ENCODE measurements at regions not wholly inside any gene's neighbourhood (a gene's known extent, or its start where the extent isn't known, plus 50 kb on each side); places are given as distances from the start of the nearest gene placed in this dataset.
"Not testable (repeated sequence)": the region's sequence is repeated elsewhere in the genome, so short reads cannot be mapped to it uniquely, and the experiment has no call there.

GRCh38 chr1:238912148-238912547 is 474.2 kb upstream of the CHRM3 start:
- H4K5ac ChIP-seq (ENCODE audit: insufficient read length, low read depth, low read length): no peak overlapping the region
- H2AFZ ChIP-seq (ENCODE audit: low read length): no peak overlapping the region
- H3K9me3 Mint-ChIP-seq: peaks cover 0 to 3% of the 10 kb centered on the region in 2 experiments; a peak in 1 of 5 replicates
- no peak overlapping the region for H3K4me3 Mint-ChIP-seq
- TF ChIP-seq, protein P1, sequence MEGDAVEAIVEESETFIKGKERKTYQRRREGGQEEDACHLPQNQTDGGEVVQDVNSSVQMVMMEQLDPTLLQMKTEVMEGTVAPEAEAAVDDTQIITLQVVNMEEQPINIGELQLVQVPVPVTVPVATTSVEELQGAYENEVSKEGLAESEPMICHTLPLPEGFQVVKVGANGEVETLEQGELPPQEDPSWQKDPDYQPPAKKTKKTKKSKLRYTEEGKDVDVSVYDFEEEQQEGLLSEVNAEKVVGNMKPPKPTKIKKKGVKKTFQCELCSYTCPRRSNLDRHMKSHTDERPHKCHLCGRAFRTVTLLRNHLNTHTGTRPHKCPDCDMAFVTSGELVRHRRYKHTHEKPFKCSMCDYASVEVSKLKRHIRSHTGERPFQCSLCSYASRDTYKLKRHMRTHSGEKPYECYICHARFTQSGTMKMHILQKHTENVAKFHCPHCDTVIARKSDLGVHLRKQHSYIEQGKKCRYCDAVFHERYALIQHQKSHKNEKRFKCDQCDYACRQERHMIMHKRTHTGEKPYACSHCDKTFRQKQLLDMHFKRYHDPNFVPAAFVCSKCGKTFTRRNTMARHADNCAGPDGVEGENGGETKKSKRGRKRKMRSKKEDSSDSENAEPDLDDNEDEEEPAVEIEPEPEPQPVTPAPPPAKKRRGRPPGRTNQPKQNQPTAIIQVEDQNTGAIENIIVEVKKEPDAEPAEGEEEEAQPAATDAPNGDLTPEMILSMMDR (conservative IDR thresholded peaks at IDR 0.05): no peak
- H3K56ac ChIP-seq (ENCODE audit: insufficient read length, low read depth, low read length): no peak overlapping the region
- no peak overlapping the region for H2BK5ac ChIP-seq (ENCODE audit: insufficient read length, low read length)
- no peak overlapping the region for H3K14ac ChIP-seq (ENCODE audit: insufficient read depth, low read length)
- H3K27ac Mint-ChIP-seq: no peak overlapping the region
- H2BK120ac ChIP-seq (ENCODE audit: low read depth, low read length, poor library complexity, severe bottlenecking): no peak overlapping the region
- H3K79me2 ChIP-seq (ENCODE audit: insufficient read depth, low read length): no peaks in the 10 kb centered on the region
- no peak overlapping the region for H2BK20ac ChIP-seq (ENCODE audit: low read depth, low read length, poor library complexity, severe bottlenecking)
- no peaks in the 10 kb centered on the region for H3K4me1 Mint-ChIP-seq
- no peak overlapping the region for H3T11ph ChIP-seq (ENCODE audit: low read length)
- no peaks in the 10 kb centered on the region for H3K4me1 ChIP-seq (ENCODE audit: insufficient read depth, low read length)
- no peaks in the 10 kb centered on the region for H3K23me2 ChIP-seq (ENCODE audit: insufficient read length, low read depth, low read length, poor library complexity, severe bottlenecking)
- no peak overlapping the region for H3K9ac ChIP-seq (ENCODE audit: extremely low read depth, insufficient read length, low read length)
- H4K20me1 ChIP-seq (ENCODE audit: control insufficient read depth, insufficient read depth, insufficient read length): no peaks in the 10 kb centered on the region
- no peak overlapping the region for H2BK15ac ChIP-seq (ENCODE audit: low read depth, low read length)
- H4K91ac ChIP-seq (ENCODE audit: insufficient read length, low read depth, low read length): no peak overlapping the region
- no peak overlapping the region for H2AK5ac ChIP-seq (ENCODE audit: insufficient read length, low read length)
- no peak overlapping the region for H3K4me2 ChIP-seq (ENCODE audit: insufficient read depth, insufficient read length, low read length)
- H3K9me3 ChIP-seq (ENCODE audit: control insufficient read depth, low read depth, low read length): no peaks in the 10 kb centered on the region
- no peaks in the 10 kb centered on the region for H3K27me3 Mint-ChIP-seq (ENCODE audit: low read depth)
- no peak overlapping the region for H3K4ac ChIP-seq (ENCODE audit: low read depth, low read length)
- no peak overlapping the region for H2BK12ac ChIP-seq (ENCODE audit: insufficient read length, low read depth, low read length)
- WGBS (ENCODE audit: extremely low coverage, insufficient read length, low lambda C conversion rate): no CpG with 5 or more reads among the region's 1 CpG
- no peak for DNase-seq
- no peak overlapping the region for H3K27ac ChIP-seq (ENCODE audit: insufficient read length, low read depth, low read length)
- no peaks in the 10 kb centered on the region for H3K27me3 ChIP-seq (ENCODE audit: insufficient read depth, low read length)
- no peak overlapping the region for H4K8ac ChIP-seq (replicated peaks; ENCODE audit: insufficient read length, low read depth, low read length)
- H3K79me1 ChIP-seq (ENCODE audit: insufficient read depth, low read depth, low read length, poor library complexity, severe bottlenecking): no peaks in the 10 kb centered on the region
- no peak overlapping the region for H3K23ac ChIP-seq (ENCODE audit: insufficient read length, low read depth, low read length)
- no peaks in the 10 kb centered on the region for H3K36me3 Mint-ChIP-seq (ENCODE audit: insufficient read depth in 1 of 3, low read depth in 3 of 3)
- no peak overlapping the region for H3K18ac ChIP-seq (ENCODE audit: insufficient read length, low read depth, low read length)

GRCh38 chr1:238902752-238903151 is 483.6 kb upstream of the CHRM3 start:
- H3K4me1 Mint-ChIP-seq; H3K23ac ChIP-seq (ENCODE audit: insufficient read length, low read depth, low read length); H4K8ac ChIP-seq (replicated peaks; ENCODE audit: insufficient read length, low read depth, low read length); H3K18ac ChIP-seq (ENCODE audit: insufficient read length, low read depth, low read length); H3K9ac ChIP-seq (ENCODE audit: extremely low read depth, insufficient read length, low read length); H3K4me1 ChIP-seq (ENCODE audit: insufficient read depth, low read length); DNase-seq; H2BK20ac ChIP-seq (ENCODE audit: low read depth, low read length, poor library complexity, severe bottlenecking); H2AFZ ChIP-seq (ENCODE audit: low read length); H3K56ac ChIP-seq (ENCODE audit: insufficient read length, low read depth, low read length); H3K4ac ChIP-seq (ENCODE audit: low read depth, low read length); H3K4me3 Mint-ChIP-seq; H3K27me3 ChIP-seq (ENCODE audit: insufficient read depth, low read length); H4K91ac ChIP-seq (ENCODE audit: insufficient read length, low read depth, low read length); H3K79me1 ChIP-seq (ENCODE audit: insufficient read depth, low read depth, low read length, poor library complexity, severe bottlenecking); H3K4me2 ChIP-seq (ENCODE audit: insufficient read depth, insufficient read length, low read length); H3K23me2 ChIP-seq (ENCODE audit: insufficient read length, low read depth, low read length, poor library complexity, severe bottlenecking); H2BK15ac ChIP-seq (ENCODE audit: low read depth, low read length); H3K27ac Mint-ChIP-seq; H2BK5ac ChIP-seq (ENCODE audit: insufficient read length, low read length); H3K14ac ChIP-seq (ENCODE audit: insufficient read depth, low read length); H2BK12ac ChIP-seq (ENCODE audit: insufficient read length, low read depth, low read length); H3K27ac ChIP-seq (ENCODE audit: insufficient read length, low read depth, low read length); H3K9me3 ChIP-seq (ENCODE audit: control insufficient read depth, low read depth, low read length); H2BK120ac ChIP-seq (ENCODE audit: low read depth, low read length, poor library complexity, severe bottlenecking); H2AK5ac ChIP-seq (ENCODE audit: insufficient read length, low read length); H3K27me3 Mint-ChIP-seq (ENCODE audit: low read depth); H4K5ac ChIP-seq (ENCODE audit: insufficient read length, low read depth, low read length); H3T11ph ChIP-seq (ENCODE audit: low read length); H3K79me2 ChIP-seq (ENCODE audit: insufficient read depth, low read length); H4K20me1 ChIP-seq (ENCODE audit: control insufficient read depth, insufficient read depth, insufficient read length): not testable (repeated sequence)
- Mint-ChIP-seq H3K36me3 (ENCODE audit: insufficient read depth in 1 of 3, low read depth in 3 of 3) (peaks cover 3 to 14% (median 7%) of the 10 kb centered on the region in 3 experiments; a peak in 5 of 7 replicates), H3K9me3 (peaks cover 9 to 27% of the 10 kb centered on the region in 2 experiments)
- no CpG with 5 or more reads among the region's 8 CpGs for WGBS (ENCODE audit: extremely low coverage, insufficient read length, low lambda C conversion rate)
